Karpas-422 (cell line): ENCODE measurements at regions not wholly inside any gene's neighbourhood (a gene's known extent, or its start where the extent isn't known, plus 50 kb on each side); places are given as distances from the start of the nearest gene placed in this dataset.

Source experiments
- DNase-seq: peaks from one replicate; pipeline ENCODE4 v3.0.0-alpha.2; 2015
- H2AFZ ChIP-seq: fragments of 200-600 bp; sonication (generic); 2 replicates; pipeline ENCODE4 v1.6.1; 2014; ENCODE audit warnings: antibody characterized with exemption, low read length, mixed read lengths
- H3K27ac ChIP-seq: fragments of 200-600 bp; sonication (generic); 2 replicates; pipeline ENCODE4 v1.5.1; 2014; ENCODE audit warnings: mild to moderate bottlenecking, low read length, moderate library complexity
- H3K27me3 ChIP-seq: fragments of 200-600 bp; sonication (generic); 2 replicates; pipeline ENCODE4 v1.6.1; 2014; ENCODE audit warnings: low read length, mixed read lengths
- H3K36me3 ChIP-seq: fragments of 200-600 bp; sonication (generic); 2 replicates; pipeline ENCODE4 v1.6.1; 2014; ENCODE audit warnings: low read length, mixed read lengths; ENCODE audit not compliant: insufficient read depth
- H3K4me1 ChIP-seq: fragments of 200-600 bp; sonication (generic); 2 replicates; pipeline ENCODE4 v1.6.1; 2014; ENCODE audit warnings: mild to moderate bottlenecking, low read length, mixed read lengths
- H3K4me2 ChIP-seq: fragments of 200-600 bp; sonication (generic); 2 replicates; pipeline ENCODE4 v1.6.1; 2014; ENCODE audit warnings: low read length, low read depth, mild to moderate bottlenecking; ENCODE audit not compliant: poor library complexity, severe bottlenecking
- H3K4me3 ChIP-seq: fragments of 200-600 bp; sonication (generic); 2 replicates; pipeline ENCODE4 v1.5.1; 2014; ENCODE audit warnings: mild to moderate bottlenecking, antibody characterized with exemption, low read length, mixed read lengths
- H3K79me2 ChIP-seq: fragments of 200-600 bp; sonication (generic); 2 replicates; pipeline ENCODE4 v1.6.1; 2014; ENCODE audit warnings: mild to moderate bottlenecking, low read length, mixed read lengths
- H3K9ac ChIP-seq: fragments of 200-600 bp; sonication (generic); 2 replicates; pipeline ENCODE4 v1.6.0; 2014; ENCODE audit warnings: low read length
- H3K9me2 ChIP-seq: fragments of 200-600 bp; sonication (generic), shearing (Covaris generic); replicated peaks from 2 replicates; pipeline ENCODE4 v1.6.0; 2014; ENCODE audit warnings: mild to moderate bottlenecking, low read length, moderate library complexity; ENCODE audit not compliant: insufficient read depth
- H3K9me3 ChIP-seq: fragments of 300-700, 200-600 bp; sonication (generic); 2 replicates; pipeline ENCODE4 v1.6.1; 2014; ENCODE audit warnings: low read length, mixed read lengths
- H4K20me1 ChIP-seq: fragments of 200-600 bp; sonication (generic); 2 replicates; pipeline ENCODE4 v1.6.1; 2014; ENCODE audit warnings: mild to moderate bottlenecking, antibody characterized with exemption, low read length, low read depth; ENCODE audit not compliant: insufficient read depth

DNA sequence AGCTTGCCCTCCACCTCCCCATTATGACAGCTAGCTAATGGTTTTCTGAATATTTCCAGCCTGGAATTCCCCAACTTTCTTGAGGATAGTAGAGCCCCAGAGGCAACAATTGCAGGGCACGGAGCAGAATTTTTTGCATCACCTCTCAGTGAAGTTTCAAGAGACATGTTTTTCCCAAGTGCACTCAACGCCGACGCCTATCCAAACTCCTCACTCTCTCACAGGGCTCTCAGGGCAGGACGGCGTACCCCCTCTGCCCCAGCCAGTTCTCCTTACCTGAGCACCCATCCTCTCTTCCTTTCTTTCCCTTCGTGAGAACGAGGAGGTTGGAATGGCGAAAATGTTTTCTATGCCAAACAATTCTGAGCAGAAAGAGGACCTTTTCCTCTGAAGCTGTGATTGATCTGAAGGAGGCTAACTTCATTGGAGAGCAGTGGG lies 83.1 kb upstream of the FOXQ1 start:
- Histone ChIP-seq H2AFZ (no peak overlapping the region), H3K4me1 (no peaks in the 10 kb centered on the region), H3K4me3 (no peak overlapping the region), H3K9me3 (no peaks in the 10 kb centered on the region), H4K20me1 (no peaks in the 10 kb centered on the region), H3K9me2 (no peaks in the 10 kb centered on the region), H3K4me2 (no peak overlapping the region), H3K79me2 (no peaks in the 10 kb centered on the region), H3K27ac (no peak overlapping the region), H3K36me3 (no peaks in the 10 kb centered on the region), H3K27me3 (no peaks in the 10 kb centered on the region), H3K9ac (no peak overlapping the region)
- DNase-seq: no peak

DNA sequence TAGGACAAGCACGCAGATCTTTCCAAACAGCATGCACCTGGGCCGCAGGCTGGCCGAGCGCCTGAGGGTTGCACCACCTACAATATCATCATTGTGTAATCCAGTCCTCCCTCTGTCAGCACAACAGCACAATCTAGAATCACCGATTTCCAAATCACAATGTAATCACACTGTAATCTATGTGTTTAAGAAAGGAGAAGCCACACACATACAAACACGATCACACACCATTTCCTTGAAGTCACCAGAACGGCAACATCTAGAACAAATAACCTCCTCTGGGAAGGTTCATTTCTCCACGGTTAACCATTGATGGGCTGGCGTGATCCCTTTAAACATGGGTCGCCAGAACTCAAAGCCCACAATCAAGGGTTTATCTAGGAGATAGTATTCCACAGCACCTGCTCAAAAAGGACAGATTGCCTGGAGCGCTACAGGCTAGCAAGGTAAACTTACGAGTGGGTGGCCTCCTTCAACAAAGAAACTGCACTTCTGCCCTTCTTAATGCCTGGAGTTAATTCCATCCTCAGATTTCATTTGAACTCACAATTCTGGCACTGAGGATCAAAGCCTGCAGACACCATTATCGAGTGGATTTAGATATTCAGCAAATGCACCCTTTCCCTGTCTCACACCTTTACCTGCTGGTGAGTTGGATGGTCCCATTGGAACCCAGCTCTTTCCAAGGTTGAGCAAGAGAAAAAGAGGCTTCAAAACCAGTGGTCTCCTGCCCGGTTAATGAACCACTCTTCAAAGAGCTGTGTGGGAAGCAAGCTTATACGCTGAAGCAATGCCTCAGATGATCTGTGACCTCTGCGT lies 83.8 kb upstream of the FOXQ1 start:
- Histone ChIP-seq H3K36me3 (no peaks in the 10 kb centered on the region), H3K9ac (no peak overlapping the region), H3K9me3 (no peaks in the 10 kb centered on the region), H2AFZ (no peak overlapping the region), H3K79me2 (no peaks in the 10 kb centered on the region), H3K4me2 (no peak overlapping the region), H3K27me3 (no peaks in the 10 kb centered on the region), H3K4me3 (no peak overlapping the region), H3K27ac (no peak overlapping the region), H3K4me1 (no peaks in the 10 kb centered on the region), H3K9me2 (no peaks in the 10 kb centered on the region), H4K20me1 (no peaks in the 10 kb centered on the region)
- DNase-seq: no peak

DNA sequence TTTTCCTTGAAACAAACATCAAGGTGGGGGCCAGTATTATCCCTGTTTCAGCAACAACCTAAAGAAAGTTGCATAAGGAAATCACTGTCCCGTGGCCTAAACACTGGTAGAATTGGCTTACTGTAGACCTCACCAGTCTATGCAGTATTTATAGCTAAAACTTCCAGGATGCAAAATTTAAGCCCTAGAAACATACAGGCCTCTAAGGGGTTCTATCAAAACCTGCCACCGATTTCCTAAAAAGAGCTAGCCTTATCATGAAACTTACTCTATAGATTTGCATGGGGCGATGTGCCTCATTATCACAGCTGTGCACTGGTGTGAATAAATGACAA lies 84.3 kb upstream of the FOXQ1 start:
- no peak for DNase-seq
- Histone ChIP-seq H3K4me1 (no peaks in the 10 kb centered on the region), H3K4me2 (no peak overlapping the region), H3K9me2 (no peaks in the 10 kb centered on the region), H3K27ac (no peak overlapping the region), H2AFZ (no peak overlapping the region), H4K20me1 (no peaks in the 10 kb centered on the region), H3K27me3 (no peaks in the 10 kb centered on the region), H3K9ac (no peak overlapping the region), H3K4me3 (no peak overlapping the region), H3K36me3 (no peaks in the 10 kb centered on the region), H3K9me3 (no peaks in the 10 kb centered on the region), H3K79me2 (no peaks in the 10 kb centered on the region)

DNA sequence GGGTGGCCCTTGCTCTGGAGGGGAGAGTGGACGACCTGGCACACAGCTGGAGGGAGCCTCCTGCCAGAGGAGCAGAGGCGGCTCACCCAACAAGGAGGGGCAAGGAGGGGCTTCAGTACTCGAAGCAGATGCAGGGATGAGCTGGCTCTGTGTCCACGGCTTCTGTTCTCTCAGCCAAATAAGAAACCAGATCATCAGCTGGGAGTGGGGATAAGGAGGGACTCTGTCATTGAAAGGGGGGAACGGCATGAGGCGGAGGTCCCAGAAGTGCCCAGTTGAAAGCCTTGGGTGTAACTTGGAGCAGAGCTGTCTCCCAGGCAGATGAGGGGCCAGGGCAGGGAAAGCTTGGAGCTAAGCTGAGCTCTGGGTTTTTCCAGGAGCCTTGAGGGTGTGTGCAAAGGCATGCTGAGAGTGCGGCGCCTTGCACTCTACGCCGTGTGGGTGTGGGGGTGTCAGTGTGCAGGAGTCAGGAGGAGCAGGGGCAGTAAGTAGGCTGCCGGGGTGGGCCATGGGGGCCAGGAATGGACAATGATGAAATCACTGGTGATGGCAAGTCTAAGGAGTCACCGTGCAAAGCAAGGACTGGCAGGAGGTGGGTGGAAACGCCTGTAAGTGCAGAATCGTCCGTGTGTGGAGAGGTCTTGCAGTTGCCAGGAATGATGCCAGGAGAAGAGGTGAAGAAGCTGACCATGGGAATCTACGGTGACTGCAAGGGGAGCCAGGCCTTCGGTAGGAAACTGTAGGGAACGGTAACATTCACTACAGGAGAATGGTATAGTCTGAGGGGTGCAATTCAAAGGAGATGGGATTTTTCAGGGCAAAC lies 85.4 kb upstream of the FOXQ1 start:
- Histone ChIP-seq H3K79me2 (no peaks in the 10 kb centered on the region), H3K4me1 (no peaks in the 10 kb centered on the region), H3K9me3 (no peaks in the 10 kb centered on the region), H3K9me2 (no peaks in the 10 kb centered on the region), H3K27ac (no peak overlapping the region), H3K4me2 (no peak overlapping the region), H3K4me3 (no peak overlapping the region), H3K27me3 (no peaks in the 10 kb centered on the region), H3K36me3 (no peaks in the 10 kb centered on the region), H2AFZ (no peak overlapping the region), H4K20me1 (no peaks in the 10 kb centered on the region), H3K9ac (no peak overlapping the region)
- DNase-seq: no peak

DNA sequence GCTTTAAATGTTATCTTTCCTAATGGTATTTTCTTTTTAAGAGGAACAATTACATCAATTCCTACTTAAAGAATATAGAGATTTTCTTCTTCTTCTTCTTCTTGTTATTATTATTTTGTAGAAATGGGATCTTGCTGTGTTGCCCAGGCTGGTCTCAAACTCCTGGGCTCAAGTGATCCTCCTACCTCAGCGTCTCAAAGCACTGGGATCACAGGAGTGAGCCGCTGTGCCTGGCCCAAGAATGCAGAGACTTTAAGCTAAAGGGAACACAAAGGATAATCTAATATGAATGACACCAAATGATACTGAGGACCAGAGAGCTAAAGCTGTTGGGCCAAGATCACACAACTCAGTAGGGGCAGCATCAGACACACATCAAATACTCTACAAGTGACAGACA lies 87.4 kb upstream of the FOXQ1 start:
- H4K20me1 ChIP-seq: no peaks in the 10 kb centered on the region
- no peaks in the 10 kb centered on the region for H3K9me2 ChIP-seq
- no peak overlapping the region for H3K4me2 ChIP-seq
- H3K9me3 ChIP-seq: no peaks in the 10 kb centered on the region
- H3K79me2 ChIP-seq: no peaks in the 10 kb centered on the region
- no peak overlapping the region for H2AFZ ChIP-seq
- no peak overlapping the region for H3K27ac ChIP-seq
- no peak overlapping the region for H3K4me3 ChIP-seq
- no peaks in the 10 kb centered on the region for H3K36me3 ChIP-seq
- no peaks in the 10 kb centered on the region for H3K27me3 ChIP-seq
- H3K9ac ChIP-seq: no peak overlapping the region
- H3K4me1 ChIP-seq: no peaks in the 10 kb centered on the region
- DNase-seq: no peak

DNA sequence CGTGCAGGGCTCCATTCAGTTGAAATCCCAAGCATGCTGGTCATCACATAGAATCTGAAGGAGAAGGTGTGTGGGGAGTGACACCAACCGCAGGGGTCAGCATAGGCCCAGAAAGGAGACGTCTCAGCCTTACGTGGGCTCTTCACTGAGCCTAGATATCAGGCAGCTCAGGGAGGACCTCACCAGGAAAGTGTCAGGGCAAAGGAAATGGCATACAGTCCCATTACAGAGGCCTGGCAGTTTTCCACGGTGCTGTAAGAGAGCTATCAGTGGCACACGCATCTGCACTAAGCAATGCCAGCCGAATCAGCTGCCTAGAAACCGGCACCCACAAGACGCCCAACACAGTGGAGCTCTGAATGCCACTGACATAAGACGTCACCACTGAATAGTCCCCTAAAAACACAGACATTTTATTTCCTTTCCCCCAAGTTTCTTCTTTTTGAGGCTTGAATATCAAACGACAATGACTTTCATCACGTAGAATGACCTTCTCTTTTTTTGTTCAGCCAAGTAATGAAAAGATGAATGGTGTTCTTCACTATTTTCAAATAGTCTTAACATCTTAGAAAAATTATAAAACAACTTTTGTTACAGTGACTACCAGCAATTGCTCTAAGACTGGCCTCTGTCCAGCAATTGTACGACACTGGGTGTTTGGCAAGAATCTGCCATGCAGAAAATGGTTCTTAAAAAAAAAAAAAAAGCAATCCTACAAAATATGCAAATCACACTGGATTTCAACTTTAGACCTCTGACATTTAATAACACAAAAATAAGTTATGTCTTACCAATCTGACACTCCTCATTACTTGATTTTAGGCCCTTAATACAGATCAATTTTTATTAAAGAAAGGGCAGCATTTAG lies 88.9 kb upstream of the FOXQ1 start:
- H3K4me1 ChIP-seq: no peaks in the 10 kb centered on the region
- peak; percentile 29 for DNase-seq
- no peak overlapping the region for H2AFZ ChIP-seq
- no peaks in the 10 kb centered on the region for H3K9me3 ChIP-seq
- no peak overlapping the region for H3K4me3 ChIP-seq
- no peaks in the 10 kb centered on the region for H3K27me3 ChIP-seq
- no peak overlapping the region for H3K27ac ChIP-seq
- no peak overlapping the region for H3K4me2 ChIP-seq
- no peaks in the 10 kb centered on the region for H3K79me2 ChIP-seq
- H3K9ac ChIP-seq: no peak overlapping the region
- H3K9me2 ChIP-seq: no peaks in the 10 kb centered on the region
- H3K36me3 ChIP-seq: no peaks in the 10 kb centered on the region
- H4K20me1 ChIP-seq: no peaks in the 10 kb centered on the region

DNA sequence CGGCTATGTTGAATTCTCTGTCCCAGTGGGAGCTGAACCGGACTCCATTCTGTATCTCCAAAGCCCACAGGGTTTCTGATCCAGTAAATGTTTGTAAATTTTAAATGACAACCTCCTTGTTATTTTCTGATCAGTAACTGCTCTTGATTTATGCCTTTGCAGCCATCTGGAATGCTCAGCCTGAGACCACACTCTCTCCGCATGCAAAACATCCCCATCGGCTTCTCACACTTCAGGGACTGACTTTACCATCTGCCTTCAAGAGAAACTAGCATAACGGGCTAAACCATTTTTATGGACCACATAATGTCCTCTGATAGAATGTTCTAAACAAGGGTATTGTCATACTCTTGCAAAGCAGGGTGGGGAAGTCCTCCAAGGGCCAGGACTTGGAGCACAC lies 94.5 kb upstream of the FOXQ1 start:
- Histone ChIP-seq H4K20me1 (no peaks in the 10 kb centered on the region), H3K4me2 (no peak overlapping the region), H3K4me3 (no peak overlapping the region), H3K79me2 (no peaks in the 10 kb centered on the region), H2AFZ (no peak overlapping the region), H3K27ac (no peak overlapping the region), H3K9me2 (no peaks in the 10 kb centered on the region), H3K36me3 (no peaks in the 10 kb centered on the region), H3K9me3 (no peaks in the 10 kb centered on the region), H3K4me1 (no peaks in the 10 kb centered on the region), H3K9ac (no peak overlapping the region), H3K27me3 (no peaks in the 10 kb centered on the region)
- no peak for DNase-seq

- Histone ChIP-seq H3K27ac (no peak overlapping the region), H3K4me3 (no peak overlapping the region), H3K4me2 (no peak overlapping the region), H3K4me1 (no peaks in the 10 kb centered on the region), H3K9me3 (no peaks in the 10 kb centered on the region), H3K79me2 (no peaks in the 10 kb centered on the region), H2AFZ (no peak overlapping the region), H4K20me1 (no peaks in the 10 kb centered on the region), H3K36me3 (no peaks in the 10 kb centered on the region), H3K27me3 (no peaks in the 10 kb centered on the region), H3K9me2 (no peaks in the 10 kb centered on the region), H3K9ac (no peak overlapping the region)
- DNase-seq: no peak
These were observed 95.4 kb upstream of the FOXQ1 start for GRCh38 chr6:1216488-1216974.
